Pulmonary artery endothelial cell (primary cell): ENCODE measurements at regions not wholly inside any gene's neighbourhood (a gene's known extent, or its start where the extent isn't known, plus 50 kb on each side); places are given as distances from the start of the nearest gene placed in this dataset.

Experiments used
- DNase-seq: peaks from one replicate; pipeline ENCODE4 v3.0.0-alpha.2; 2011; ENCODE audit warnings: low read depth, low spot score

GRCh38 chr3:184508938-184509337 is 52.6 kb upstream of the EPHB3 start:
- DNase-seq = no peak

- no peak for DNase-seq
Observed at GRCh38 chr3:184511741-184512140, 49.8 kb upstream of the EPHB3 start.
